ENCODE measurements at regions not wholly inside any gene's neighbourhood (a gene's known extent, or its start where the extent isn't known, plus 50 kb on each side); places are given as distances from the start of the nearest gene placed in this dataset.

DNA sequence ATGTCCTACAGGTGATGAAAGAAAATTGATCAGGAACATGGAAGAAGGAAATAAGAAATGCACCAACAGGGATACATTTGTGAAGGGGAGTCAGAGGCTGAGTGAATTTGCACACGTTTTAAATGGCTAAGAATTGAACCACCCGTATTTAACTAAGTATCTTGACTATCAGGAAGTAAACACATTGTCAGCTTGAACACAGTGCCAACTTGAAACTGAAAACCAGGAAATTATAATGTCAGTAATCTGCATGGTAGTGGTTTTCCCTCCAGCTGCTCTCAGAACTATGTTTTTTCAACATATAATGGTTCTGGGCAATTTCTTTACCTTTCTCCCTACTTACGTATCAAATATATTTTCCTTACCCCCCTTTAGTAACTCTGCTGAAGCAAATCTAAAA, 366.5 kb upstream of the POU3F2 start:
- Mint-ChIP-seq H3K36me3 (ENCODE audit: low read depth) (no peaks in the 10 kb centered on the region), H3K9me3 (no peaks in the 10 kb centered on the region), H3K27ac (no peak overlapping the region), H3K4me1 (no peaks in the 10 kb centered on the region), H3K4me3 (no peak overlapping the region), H3K27me3 (ENCODE audit: insufficient read depth) (no peaks in the 10 kb centered on the region)
- WGBS, 2 experiments (ENCODE audit: insufficient coverage in 1 of 2, insufficient read length in 1 of 2): 69 to 91% methylated on average over 2 to 3 of the region's 3 CpGs
- TF ChIP-seq, protein P1, sequence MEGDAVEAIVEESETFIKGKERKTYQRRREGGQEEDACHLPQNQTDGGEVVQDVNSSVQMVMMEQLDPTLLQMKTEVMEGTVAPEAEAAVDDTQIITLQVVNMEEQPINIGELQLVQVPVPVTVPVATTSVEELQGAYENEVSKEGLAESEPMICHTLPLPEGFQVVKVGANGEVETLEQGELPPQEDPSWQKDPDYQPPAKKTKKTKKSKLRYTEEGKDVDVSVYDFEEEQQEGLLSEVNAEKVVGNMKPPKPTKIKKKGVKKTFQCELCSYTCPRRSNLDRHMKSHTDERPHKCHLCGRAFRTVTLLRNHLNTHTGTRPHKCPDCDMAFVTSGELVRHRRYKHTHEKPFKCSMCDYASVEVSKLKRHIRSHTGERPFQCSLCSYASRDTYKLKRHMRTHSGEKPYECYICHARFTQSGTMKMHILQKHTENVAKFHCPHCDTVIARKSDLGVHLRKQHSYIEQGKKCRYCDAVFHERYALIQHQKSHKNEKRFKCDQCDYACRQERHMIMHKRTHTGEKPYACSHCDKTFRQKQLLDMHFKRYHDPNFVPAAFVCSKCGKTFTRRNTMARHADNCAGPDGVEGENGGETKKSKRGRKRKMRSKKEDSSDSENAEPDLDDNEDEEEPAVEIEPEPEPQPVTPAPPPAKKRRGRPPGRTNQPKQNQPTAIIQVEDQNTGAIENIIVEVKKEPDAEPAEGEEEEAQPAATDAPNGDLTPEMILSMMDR (conservative IDR thresholded peaks at IDR 0.05): no peak
- Histone ChIP-seq H3K36me3 (ENCODE audit: control insufficient read depth, insufficient read depth, low read length) (no peaks in the 10 kb centered on the region), H3K4me3 (ENCODE audit: low read length) (no peak overlapping the region), H3K27me3 (ENCODE audit: control insufficient read depth, insufficient read depth, low read length, poor library complexity, severe bottlenecking) (no peaks in the 10 kb centered on the region), H3K9me3 (ENCODE audit: control insufficient read depth, low read length) (no peaks in the 10 kb centered on the region), H3K9ac (ENCODE audit: extremely low read depth, low read length, poor library complexity, severe bottlenecking) (no peak overlapping the region), H3K27ac (ENCODE audit: low read depth, low read length) (no peak overlapping the region), H3K4me1 (ENCODE audit: control insufficient read depth, insufficient read depth, low read length) (no peaks in the 10 kb centered on the region)
- no peak for DNase-seq

DNA sequence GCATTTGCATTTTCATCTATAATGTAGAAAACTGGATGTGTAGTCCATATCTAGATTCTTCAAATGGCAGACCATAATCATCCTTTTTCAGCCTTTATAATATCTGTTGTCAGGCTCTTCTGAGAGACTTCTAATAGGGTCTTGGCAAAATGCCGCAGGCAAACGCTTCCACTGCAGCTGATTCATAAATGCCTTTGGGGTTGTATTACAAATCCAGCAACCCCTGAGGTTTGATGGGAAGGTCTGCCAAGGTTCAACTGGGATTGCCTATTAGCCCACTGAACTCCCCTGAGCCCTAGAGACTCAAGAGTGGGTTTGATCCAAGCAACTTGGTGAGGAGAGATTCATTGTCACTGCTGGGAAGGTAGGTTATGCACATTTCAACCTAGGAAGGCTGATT, 365.2 kb upstream of the POU3F2 start:
- H3K4me1 ChIP-seq (ENCODE audit: control insufficient read depth, insufficient read depth, low read length): no peaks in the 10 kb centered on the region
- no peaks in the 10 kb centered on the region for H3K36me3 ChIP-seq (ENCODE audit: control insufficient read depth, insufficient read depth, low read length)
- WGBS, 2 experiments (ENCODE audit: insufficient coverage in 1 of 2, insufficient read length in 1 of 2): 92 to 100% methylated on average over 2 of the region's 2 CpGs
- H3K27ac ChIP-seq (ENCODE audit: low read depth, low read length): no peak overlapping the region
- no peaks in the 10 kb centered on the region for H3K9me3 ChIP-seq (ENCODE audit: control insufficient read depth, low read length)
- H3K9me3 Mint-ChIP-seq: no peaks in the 10 kb centered on the region
- H3K4me3 ChIP-seq (ENCODE audit: low read length): no peak overlapping the region
- no peaks in the 10 kb centered on the region for H3K27me3 Mint-ChIP-seq (ENCODE audit: insufficient read depth)
- no peak overlapping the region for H3K9ac ChIP-seq (ENCODE audit: extremely low read depth, low read length, poor library complexity, severe bottlenecking)
- DNase-seq: no peak
- TF ChIP-seq, protein P1 (conservative IDR thresholded peaks at IDR 0.05): no peak
- no peaks in the 10 kb centered on the region for H3K27me3 ChIP-seq (ENCODE audit: control insufficient read depth, insufficient read depth, low read length, poor library complexity, severe bottlenecking)
- H3K27ac Mint-ChIP-seq: no peak overlapping the region
- no peak overlapping the region for H3K4me3 Mint-ChIP-seq
- no peaks in the 10 kb centered on the region for H3K4me1 Mint-ChIP-seq
- H3K36me3 Mint-ChIP-seq (ENCODE audit: low read depth): no peaks in the 10 kb centered on the region

DNA sequence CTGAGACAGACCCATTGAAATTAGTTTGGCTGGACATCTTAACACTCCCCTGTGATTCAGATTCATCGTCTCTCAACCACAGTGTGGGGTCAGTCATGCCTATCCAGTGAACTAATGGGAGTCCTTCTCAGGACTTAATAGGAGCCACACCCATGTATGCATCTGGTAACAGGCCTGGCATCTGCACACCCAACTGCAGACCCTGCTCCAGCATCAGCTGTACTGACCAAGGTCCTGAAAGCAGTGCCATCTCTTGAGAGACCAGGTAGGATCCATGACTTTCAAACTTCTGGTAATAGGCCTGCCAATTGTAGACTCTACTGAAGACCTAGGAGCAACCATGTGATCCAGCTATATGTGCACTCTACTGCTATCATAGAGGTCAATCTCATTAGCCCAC, 363.6 kb upstream of the POU3F2 start:
- Mint-ChIP-seq H3K4me3 (no peak overlapping the region), H3K36me3 (ENCODE audit: low read depth) (no peaks in the 10 kb centered on the region), H3K27me3 (ENCODE audit: insufficient read depth) (no peaks in the 10 kb centered on the region), H3K27ac (no peak overlapping the region), H3K9me3 (no peaks in the 10 kb centered on the region), H3K4me1 (no peaks in the 10 kb centered on the region)
- no peak overlapping the region for H3K27ac ChIP-seq (ENCODE audit: low read depth, low read length)
- TF ChIP-seq, protein P1 (conservative IDR thresholded peaks at IDR 0.05): no peak
- 94 to 100% methylated on average over 1 of the region's 1 CpG for WGBS, 2 experiments (ENCODE audit: insufficient coverage in 1 of 2, insufficient read length in 1 of 2)
- no peaks in the 10 kb centered on the region for H3K4me1 ChIP-seq (ENCODE audit: control insufficient read depth, insufficient read depth, low read length)
- H3K36me3 ChIP-seq (ENCODE audit: control insufficient read depth, insufficient read depth, low read length): no peaks in the 10 kb centered on the region
- DNase-seq: peak; percentile 48
- no peaks in the 10 kb centered on the region for H3K9me3 ChIP-seq (ENCODE audit: control insufficient read depth, low read length)
- H3K27me3 ChIP-seq (ENCODE audit: control insufficient read depth, insufficient read depth, low read length, poor library complexity, severe bottlenecking): no peaks in the 10 kb centered on the region
- no peak overlapping the region for H3K9ac ChIP-seq (ENCODE audit: extremely low read depth, low read length, poor library complexity, severe bottlenecking)
- H3K4me3 ChIP-seq (ENCODE audit: low read length): no peak overlapping the region
